NOMO-1 treated with DMSO at 0.1 percent for 48 hours (cell line): ENCODE measurements at regions not wholly inside any gene's neighbourhood (a gene's known extent, or its start where the extent isn't known, plus 50 kb on each side); places are given as distances from the start of the nearest gene placed in this dataset.
"Not testable (repeated sequence)": the region's sequence is repeated elsewhere in the genome, so short reads cannot be mapped to it uniquely, and the experiment has no call there.

ENCODE experiments used
- DNase-seq: peaks from one replicate; lab custom pipeline; 2025; ENCODE audit not compliant: unreplicated experiment; lab: John Stamatoyannopoulos, UW

DNA sequence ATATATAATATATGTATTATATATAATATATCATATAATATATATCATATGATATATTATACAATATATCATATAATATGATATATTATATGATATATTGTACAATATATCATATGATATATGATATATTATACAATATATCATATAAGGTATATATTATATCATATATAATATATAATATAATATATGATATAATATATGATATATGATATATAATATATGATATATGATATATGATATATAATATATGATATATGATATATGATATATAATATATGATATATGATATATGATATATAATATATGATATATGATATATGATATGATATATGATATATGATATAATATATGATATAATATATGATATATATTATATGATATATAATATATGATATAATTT is 617.3 kb downstream of the TRIB2 start:
- DNase-seq: not testable (repeated sequence)

GRCh38 chr2:13334545-13334944 is 617.8 kb downstream of the TRIB2 start:
- DNase-seq: no peak

DNA sequence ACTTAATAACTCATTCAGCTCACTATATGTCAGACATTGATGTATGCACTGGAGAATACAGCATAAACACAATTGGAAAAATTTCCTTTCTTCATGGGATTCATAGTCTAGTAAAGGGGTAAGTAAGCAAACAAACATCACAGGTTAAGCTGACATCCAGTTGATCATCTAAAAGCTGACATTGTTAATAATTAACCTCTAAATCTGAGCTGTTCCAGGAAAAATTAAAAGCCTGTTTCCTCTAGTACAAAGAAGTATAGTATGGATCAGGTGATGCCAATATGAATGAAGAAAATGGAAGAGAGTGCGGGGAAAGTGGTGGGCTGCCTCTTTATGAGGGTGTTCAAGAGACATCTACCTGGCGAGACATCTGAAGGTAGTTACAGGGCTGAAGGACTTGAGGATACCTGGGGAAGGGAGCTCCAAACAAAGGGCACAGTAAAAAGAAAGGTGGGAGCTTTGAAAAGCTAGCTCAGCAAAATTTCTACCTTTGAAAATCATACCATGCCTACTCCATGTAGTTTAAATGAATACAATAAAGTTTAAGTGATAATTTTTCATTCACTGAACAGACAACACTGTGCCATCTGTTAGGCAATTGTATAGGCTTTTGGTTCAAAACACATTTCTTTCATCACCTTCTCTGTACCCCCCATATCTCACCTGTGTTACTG is 619.3 kb downstream of the TRIB2 start:
- DNase-seq: no peak

DNA sequence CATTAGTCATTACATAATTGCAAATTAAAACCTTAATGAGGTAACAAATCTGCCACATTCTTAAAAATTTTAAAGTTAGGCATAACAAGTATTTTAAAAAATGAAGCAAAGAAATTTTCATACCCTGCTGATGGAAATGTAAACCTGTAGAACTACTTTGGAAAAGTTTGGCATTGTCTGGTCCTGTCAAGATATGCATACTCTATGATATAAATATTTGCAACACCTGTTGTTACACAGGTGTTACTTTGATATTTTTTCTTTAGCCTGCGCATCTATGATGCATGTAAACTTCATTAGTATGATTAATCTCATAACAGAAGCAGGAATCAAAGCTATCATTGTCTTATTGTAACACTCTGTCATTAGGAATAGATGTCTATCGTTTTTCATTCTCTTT is 634.3 kb downstream of the TRIB2 start:
- DNase-seq: no peak

DNA sequence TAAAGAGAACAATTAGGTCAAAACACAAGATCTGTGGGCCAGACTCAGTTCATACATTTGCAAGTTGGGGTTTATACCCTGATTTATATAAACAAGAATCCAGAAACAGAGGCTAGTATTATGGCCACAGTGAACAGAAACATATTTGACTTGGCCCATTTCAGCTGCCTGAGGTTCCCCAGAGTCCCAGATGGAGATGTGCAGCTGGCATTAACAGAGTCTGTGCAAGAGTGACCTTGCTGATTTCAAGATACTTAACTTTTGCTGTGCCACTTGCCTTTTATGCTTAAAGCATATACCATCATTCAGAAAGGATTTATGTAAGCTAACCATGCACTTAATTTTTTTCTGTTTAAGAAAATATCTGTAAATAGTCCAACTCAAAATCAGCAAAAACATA is 636.3 kb downstream of the TRIB2 start:
- no peak for DNase-seq

DNA sequence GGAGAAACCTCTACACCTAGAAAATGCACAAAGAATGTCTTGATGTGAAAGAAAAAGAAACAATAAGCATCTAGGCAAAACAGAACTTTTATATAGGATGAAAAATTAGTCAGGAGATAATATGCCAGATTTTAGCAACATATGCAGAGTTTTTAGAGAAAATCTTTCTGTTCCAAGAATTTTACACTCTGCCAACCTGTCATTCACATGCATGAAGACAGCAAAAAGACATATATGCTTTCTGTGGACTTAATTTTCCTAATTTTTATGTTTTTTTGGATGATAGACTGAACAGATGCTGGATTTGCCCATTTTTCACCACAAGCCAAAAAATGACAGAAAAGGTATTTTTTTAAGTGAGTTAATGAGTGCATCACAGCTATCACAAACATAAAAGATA is 637.3 kb downstream of the TRIB2 start:
- DNase-seq: no peak

- not testable (repeated sequence) for DNase-seq
These were observed 665.2 kb downstream of the TRIB2 start for GRCh38 chr2:13381928-13382327.

DNA sequence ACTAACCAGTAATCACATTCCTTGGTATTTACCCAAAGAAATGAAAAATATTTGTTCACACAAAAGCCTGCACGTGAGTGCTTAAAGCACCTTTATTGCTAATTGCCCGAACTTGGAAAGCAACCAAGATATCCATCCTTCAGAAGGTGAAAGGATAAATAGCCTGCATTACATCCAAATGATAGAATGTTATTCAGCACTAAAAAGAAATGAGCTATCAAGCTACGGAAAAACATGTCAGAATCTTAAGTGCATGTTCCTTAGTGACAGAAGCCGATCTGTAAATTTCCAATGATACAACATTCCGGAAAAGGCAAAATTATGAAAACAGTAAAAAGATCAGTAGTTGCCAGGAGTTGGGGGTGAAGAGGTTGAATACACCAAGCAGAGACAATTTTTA is 672.4 kb downstream of the TRIB2 start:
- not testable (repeated sequence) for DNase-seq

DNA sequence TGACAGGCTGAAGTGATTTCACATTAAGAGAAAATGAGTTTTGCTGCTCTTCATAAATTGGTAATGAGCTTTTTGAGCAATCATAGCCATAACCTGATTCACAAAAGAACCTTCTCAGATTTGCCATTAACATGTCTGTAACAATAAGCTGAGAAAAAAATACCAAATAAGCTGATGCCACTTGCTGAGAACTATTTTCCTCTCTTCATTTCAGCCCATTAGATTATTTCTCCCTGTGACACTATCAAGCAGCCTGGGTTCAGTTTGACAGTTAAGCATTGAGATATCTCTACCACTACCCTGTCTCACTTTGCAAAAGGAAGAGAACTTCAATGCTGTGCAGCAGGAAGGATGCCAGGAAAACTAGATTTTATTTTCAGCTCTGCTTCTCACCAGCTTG is 673.9 kb downstream of the TRIB2 start:
- no peak for DNase-seq

DNA sequence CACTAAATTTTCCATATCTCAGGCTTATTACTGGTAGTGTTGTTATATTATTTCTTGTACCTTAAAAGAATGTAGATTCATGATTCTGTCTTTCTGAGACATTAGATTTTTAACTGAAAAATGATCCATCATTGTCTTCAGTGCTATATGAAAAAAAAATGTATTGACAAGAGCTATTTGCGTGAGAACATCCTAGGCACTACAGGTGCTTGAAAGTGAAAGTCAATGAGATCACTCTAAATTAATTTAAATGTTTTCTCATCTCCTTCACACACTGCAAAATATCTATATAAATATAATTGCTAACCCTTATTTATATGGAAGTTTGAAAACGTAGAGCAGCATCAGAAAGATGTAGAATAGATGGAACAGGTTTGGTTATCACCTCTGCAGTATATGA is 684.6 kb downstream of the TRIB2 start:
- no peak for DNase-seq

- no peak for DNase-seq
These were observed 697.3 kb downstream of the TRIB2 start for GRCh38 chr2:13413989-13414388.

- no peak for DNase-seq
These were observed 698.2 kb downstream of the TRIB2 start for GRCh38 chr2:13414897-13415296.

- DNase-seq: no peak
These were observed 717.2 kb downstream of the TRIB2 start for GRCh38 chr2:13433954-13434353.

DNA sequence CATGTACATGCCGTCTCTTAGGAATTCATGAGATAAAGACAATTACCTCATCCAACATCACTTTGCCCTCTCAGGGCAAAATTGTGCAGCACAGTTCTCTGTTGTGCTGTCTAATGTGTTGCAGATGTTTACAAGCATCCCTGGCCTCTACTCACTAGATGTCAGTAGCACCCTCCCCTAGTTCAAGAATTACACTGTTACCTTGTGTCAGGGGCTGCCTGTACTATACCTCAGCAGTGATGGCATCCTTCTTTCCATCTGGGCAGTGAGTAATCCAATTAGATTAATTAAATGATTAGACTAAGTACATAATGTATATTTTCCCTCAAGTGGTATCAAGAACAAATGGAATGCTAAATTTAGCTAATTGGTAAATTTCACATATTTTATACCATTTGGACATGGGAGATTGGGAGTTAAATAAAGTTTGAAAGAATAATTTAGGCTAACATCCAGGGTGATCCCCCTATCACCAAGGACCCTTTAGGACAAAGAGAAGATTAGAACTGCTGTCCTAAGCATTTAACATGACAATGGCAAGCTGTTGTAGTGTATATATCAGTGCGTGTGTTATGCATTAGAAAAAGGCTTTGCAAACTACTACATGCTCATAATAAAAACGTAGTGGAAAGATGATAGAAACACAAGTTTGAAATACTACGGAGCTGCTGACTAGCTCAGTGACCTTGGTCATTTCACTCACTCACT is 727.0 kb downstream of the TRIB2 start:
- not testable (repeated sequence) for DNase-seq

GRCh38 chr2:13462464-13462863 is 745.7 kb downstream of the TRIB2 start:
- DNase-seq: no peak

- no peak for DNase-seq
These were observed 749.3 kb downstream of the TRIB2 start for GRCh38 chr2:13466076-13466475.

DNA sequence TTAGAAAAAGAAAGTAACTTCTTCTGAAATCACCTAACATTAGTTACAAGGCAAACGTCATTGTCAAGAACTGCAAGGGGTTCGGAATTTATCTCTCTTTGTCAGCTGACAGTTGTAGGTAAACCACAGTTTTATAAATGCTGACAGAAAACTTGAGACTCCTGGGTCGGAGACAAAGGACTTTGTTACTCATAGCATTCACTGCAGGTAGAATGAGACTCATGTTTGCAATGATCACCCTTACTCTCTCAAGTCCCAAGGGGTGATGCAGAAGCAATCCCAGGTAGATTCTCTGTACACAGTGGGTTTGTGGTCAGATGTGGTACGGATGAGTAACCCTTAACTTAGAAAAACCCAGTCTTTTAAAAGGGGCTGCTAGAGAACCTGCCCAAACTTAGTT is 757.8 kb downstream of the TRIB2 start:
- no peak for DNase-seq

DNA sequence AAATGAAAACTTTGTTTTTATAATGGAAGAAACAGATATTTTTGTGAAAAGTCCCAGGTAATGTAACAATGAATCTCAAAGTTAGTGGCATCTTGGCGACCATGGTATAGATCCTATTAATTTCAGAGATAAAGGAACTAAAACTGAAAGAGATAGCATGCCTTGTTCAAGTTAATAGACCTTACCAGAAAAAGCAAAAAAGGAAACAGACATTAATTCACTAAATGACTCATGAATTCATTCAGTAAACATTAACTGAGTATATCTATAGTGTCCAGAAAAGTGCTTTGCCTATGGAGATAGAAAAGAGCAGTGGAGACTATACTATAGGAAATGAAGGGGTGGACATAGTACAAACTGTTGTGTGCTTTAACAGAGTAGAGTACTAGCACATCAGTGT is 763.3 kb downstream of the TRIB2 start:
- DNase-seq: no peak

DNA sequence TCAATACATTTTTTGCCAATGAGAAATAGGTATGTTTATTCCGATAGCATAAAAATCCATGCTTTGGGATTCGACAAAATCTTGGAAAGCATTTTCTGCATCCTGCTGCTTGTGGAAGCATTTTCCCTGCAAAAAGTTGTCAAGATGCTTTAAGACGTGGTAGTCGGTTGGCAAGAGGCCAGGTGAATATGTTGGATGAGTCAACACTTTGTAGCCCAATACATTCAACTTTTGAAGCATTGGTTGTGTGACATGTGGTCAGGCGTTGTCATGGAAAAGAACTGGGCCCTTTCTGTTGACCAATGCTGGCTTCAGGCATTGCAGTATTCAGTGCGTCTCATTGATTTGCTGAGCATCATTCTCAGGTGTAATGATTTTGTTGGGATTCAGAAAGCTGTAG is 764.5 kb downstream of the TRIB2 start:
- DNase-seq: no peak

- DNase-seq: no peak
These were observed 768.5 kb downstream of the TRIB2 start for GRCh38 chr2:13485256-13485655.

DNA sequence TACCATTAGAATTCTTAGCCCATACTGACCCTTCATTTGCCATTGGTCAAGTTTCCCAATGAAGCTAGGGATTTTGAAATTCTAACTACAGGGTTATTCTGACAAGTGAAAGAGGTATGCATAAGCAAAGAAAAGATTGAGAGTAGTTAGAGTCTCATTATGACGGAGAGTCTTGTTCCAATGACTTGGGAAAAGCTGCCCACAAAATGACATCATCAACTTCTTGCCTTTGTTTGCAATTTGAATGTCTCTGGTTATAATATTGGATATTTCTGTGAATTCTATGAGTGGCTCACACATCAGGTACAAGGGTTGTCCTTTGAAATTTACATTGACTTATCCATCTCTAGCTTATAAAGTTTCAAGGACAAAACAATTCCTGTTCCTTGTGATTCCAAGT is 772.2 kb downstream of the TRIB2 start:
- DNase-seq: no peak

DNA sequence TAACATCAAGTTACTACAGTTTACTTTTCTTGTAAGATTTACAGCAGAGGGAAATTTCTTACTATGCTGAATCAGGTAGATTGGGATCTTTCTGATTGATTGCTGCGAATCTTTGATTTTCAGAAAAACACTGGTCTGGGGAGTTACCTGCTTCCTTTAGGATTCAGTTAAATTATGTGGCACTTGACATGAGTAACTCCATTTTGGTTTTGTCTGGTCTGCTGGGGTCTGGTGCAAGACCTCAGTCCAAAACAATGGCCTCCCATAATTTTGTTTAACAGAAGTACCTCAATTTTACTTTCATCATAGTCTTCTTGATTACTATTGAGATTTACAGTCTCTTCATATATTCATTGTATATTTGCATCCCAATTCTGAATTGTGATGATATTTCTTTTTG is 775.5 kb downstream of the TRIB2 start:
- DNase-seq: no peak

DNA sequence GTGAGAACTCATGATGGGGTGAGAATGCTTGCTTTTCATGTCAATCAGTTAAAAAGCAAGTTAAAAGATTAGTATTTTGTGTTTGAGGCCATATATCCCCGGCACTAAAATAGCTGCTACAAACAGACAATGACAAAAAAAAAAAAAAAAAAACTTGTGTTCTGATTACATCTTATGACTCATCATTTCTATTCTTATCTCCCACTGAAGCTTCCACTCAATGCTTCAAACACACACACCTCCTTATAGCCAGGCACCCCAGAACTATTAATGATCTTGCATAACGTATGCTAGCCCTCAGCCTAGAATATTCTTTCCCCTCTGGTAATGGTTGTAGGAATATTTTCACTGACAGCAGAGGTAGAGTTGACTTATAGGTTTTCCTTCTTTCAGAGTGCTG is 778.3 kb downstream of the TRIB2 start:
- no peak for DNase-seq
